ENCODE measurements at regions not wholly inside any gene's neighbourhood (a gene's known extent, or its start where the extent isn't known, plus 50 kb on each side); places are given as distances from the start of the nearest gene placed in this dataset.

GRCh38 chr9:16155878-16156277 is 603.0 kb downstream of the CCDC171 start:
- peaks cover 0 to 4% (median 0%) of the 10 kb centered on the region in 4 donors for H3K4me1 ChIP-seq
- no peak for ATAC-seq
- H3K36me3 ChIP-seq, result no peaks in the 10 kb centered on the region
- TF ChIP-seq POLR2A (IDR thresholded peaks at IDR 0.05) (no peak), CTCF (IDR thresholded peaks at IDR 0.05) (no peak)
- H3K9me3 ChIP-seq, result no peaks in the 10 kb centered on the region
- no peak for DNase-seq
- 78% methylated on average over 4 of the region's 4 CpGs for whole genome bisulfite sequencing (ENCODE audit: insufficient coverage, low coverage, low lambda C conversion rate, missing lambda C conversion rate)
- intact Hi-C loops (cut with DNase I), result no loop called here
- no peak overlapping the region for H3K4me3 ChIP-seq
- H3K27me3 ChIP-seq, result no peaks in the 10 kb centered on the region
- no peak overlapping the region for H3K27ac ChIP-seq

- intact Hi-C loops (cut with DNase I), result no loop called here
- Histone ChIP-seq H3K4me3 (no peak overlapping the region), H3K27ac (no peak overlapping the region), H3K9me3 (no peaks in the 10 kb centered on the region), H3K36me3 (no peaks in the 10 kb centered on the region), H3K4me1 (peaks cover 0 to 4% (median 0%) of the 10 kb centered on the region in 4 donors), H3K27me3 (no peaks in the 10 kb centered on the region)
- 100% methylated on average over 3 of the region's 3 CpGs for WGBS (ENCODE audit: insufficient coverage, low coverage, low lambda C conversion rate, missing lambda C conversion rate)
- TF ChIP-seq CTCF (IDR thresholded peaks at IDR 0.05), result no peak
- TF ChIP-seq POLR2A (IDR thresholded peaks at IDR 0.05), result no peak
- no peak for DNase-seq
- no peak for ATAC-seq
These were observed 604.4 kb downstream of the CCDC171 start for GRCh38 chr9:16157216-16157615.

- 69% methylated on average over 4 of the region's 4 CpGs for WGBS (ENCODE audit: insufficient coverage, low coverage, low lambda C conversion rate, missing lambda C conversion rate)
- ATAC-seq (no peak), DNase-seq (no peak)
- Histone ChIP-seq H3K27ac (no peak overlapping the region), H3K27me3 (no peaks in the 10 kb centered on the region), H3K36me3 (no peaks in the 10 kb centered on the region), H3K4me3 (no peak overlapping the region), H3K4me1 (peaks cover 0 to 4% (median 0%) of the 10 kb centered on the region in 4 donors), H3K9me3 (no peaks in the 10 kb centered on the region)
- no peak for TF ChIP-seq POLR2A (IDR thresholded peaks at IDR 0.05)
- no peak for TF ChIP-seq CTCF (IDR thresholded peaks at IDR 0.05)
- intact Hi-C loops (cut with DNase I), result no loop called here
These were observed 604.8 kb downstream of the CCDC171 start for GRCh38 chr9:16157651-16158050.

- TF ChIP-seq CTCF (IDR thresholded peaks at IDR 0.05) (no peak), POLR2A (IDR thresholded peaks at IDR 0.05) (no peak)
- no peak for DNase-seq
- intact Hi-C loops (cut with DNase I), result no loop called here
- ATAC-seq, result no peak
- no peaks in the 10 kb centered on the region for H3K27me3 ChIP-seq
- no peaks in the 10 kb centered on the region for H3K9me3 ChIP-seq
- no peaks in the 10 kb centered on the region for H3K36me3 ChIP-seq
- no peak overlapping the region for H3K4me3 ChIP-seq
- WGBS (ENCODE audit: insufficient coverage, low coverage, low lambda C conversion rate, missing lambda C conversion rate), result 67% methylated on average over 8 of the region's 9 CpGs
- H3K4me1 ChIP-seq, result peaks cover 0 to 4% (median 0%) of the 10 kb centered on the region in 4 donors
- no peak overlapping the region for H3K27ac ChIP-seq
These were observed 605.2 kb downstream of the CCDC171 start for GRCh38 chr9:16158093-16158492.

GRCh38 chr9:16161483-16161882 is 608.6 kb downstream of the CCDC171 start:
- ATAC-seq (no peak), DNase-seq (no peak)
- no peaks in the 10 kb centered on the region for H3K9me3 ChIP-seq
- no peak overlapping the region for H3K27ac ChIP-seq
- 74% methylated on average over 6 of the region's 6 CpGs for WGBS (ENCODE audit: insufficient coverage, low coverage, low lambda C conversion rate, missing lambda C conversion rate)
- H3K36me3 ChIP-seq, result no peaks in the 10 kb centered on the region
- TF ChIP-seq POLR2A (IDR thresholded peaks at IDR 0.05) (no peak), CTCF (IDR thresholded peaks at IDR 0.05) (no peak)
- intact Hi-C loops (cut with DNase I), result no loop called here
- no peaks in the 10 kb centered on the region for H3K4me1 ChIP-seq
- H3K4me3 ChIP-seq, result no peak overlapping the region
- H3K27me3 ChIP-seq, result no peaks in the 10 kb centered on the region

All from right lobe of liver (tissue), 6 donors.